HG03045 (cell line): ENCODE measurements at regions not wholly inside any gene's neighbourhood (a gene's known extent, or its start where the extent isn't known, plus 50 kb on each side); places are given as distances from the start of the nearest gene placed in this dataset.
"Not testable (repeated sequence)": the region's sequence is repeated elsewhere in the genome, so short reads cannot be mapped to it uniquely, and the experiment has no call there.

Source experiments
- ATAC-seq: cut with Tn5 transposase; IDR thresholded peaks from one replicate; pipeline ENCODE4 v1.9.1; 2021; ENCODE audit warnings: mild to moderate bottlenecking, moderate library complexity; ENCODE audit not compliant: unreplicated experiment

DNA sequence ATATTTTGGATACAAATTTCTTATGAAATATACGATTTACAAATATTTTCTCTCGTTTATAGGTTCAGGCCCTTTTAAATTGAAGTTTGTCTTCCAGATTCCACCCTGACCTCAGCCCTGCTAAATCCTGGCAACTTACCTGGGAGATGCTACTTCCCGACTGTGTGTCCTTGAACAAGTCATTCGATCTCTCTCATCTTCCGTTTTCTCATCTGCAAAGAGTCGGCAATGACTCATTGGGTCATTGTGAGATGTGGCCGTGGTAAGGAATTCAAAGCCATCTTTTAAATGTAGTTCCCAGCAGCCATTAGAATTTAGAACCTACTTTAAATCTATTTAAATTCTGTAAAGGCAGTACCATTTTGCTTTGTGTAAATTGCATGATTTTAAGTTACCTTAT, 72.5 kb downstream of the LHX2 start:
- no peak for ATAC-seq

DNA sequence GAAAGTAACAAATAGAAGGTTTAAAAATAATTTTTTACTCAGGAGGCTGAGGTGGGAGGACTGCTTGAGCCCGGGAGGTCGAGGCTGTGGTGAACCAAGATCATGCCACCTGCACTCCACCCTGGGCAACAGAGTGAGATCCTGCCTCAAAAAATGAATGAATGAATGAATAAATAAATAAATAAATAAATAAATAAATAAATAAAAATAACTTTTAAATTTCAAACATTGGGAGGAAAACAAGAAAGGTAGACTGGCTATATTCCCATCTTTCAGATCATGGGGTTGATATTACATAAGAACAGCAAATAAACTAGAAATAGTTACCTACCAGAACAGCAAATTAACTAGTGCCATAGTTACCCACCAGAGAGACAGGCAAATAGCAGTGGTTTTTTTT, 75.7 kb downstream of the LHX2 start:
- no peak for ATAC-seq

DNA sequence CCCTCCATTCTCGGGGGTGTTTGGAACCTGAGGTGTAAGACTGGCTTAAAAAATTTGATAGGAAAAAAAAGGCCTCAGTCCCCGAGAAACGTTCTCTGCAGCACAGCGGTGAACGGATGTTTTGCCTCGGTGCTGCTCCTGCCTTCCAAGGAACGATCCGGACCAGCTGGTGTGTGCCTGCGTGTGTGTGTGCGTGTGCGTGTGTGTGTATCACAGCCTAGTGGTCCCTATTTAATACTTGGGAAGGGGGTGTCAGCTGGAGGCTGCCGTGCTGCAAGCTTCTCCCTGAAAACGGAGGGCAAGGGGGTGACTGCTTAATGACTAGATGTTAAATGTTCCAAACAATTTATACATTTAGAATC, 76.9 kb downstream of the LHX2 start:
- ATAC-seq, result no peak

- ATAC-seq, result not testable (repeated sequence)
Measured at GRCh38 chr9:124089631-124090488, 78.3 kb downstream of the LHX2 start.

DNA sequence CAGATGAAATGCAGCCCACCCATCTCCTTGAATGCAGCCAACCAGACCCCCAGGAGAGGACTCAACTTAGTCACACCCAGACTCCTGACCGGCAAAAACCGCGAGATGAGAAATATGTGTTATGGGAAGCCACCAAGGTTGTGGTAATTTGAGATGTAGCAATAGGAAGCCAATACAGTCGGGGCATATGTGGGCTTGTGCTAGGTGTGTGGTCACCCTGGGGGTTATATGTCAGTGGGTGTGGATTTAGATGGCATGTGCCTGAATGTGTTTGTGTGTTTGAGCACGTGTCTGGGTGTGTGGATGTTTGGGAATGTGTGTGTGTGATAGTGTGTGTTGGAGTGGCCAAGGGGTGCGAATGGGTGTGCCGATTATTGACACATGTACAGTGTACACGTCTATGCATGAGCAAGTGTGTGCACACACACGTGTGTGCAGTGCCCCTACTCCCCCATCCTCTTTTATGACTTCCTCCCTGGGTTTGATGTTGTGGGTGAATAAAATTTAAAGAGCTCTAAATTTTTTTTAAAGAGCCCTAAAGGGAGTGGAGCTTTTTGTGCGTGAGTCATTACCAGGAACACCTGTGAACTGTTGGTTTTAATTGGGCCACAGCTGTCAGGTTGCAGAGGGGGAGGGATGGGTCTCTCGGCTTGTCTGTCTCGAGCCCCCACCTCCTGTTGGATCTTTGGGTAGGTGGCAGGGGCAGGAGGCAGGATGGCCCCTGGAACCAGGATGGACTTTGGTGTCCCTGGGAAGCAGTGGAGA, 86.8 kb downstream of the LHX2 start:
- no peak for ATAC-seq

- no peak for ATAC-seq
Measured at GRCh38 chr9:124099860-124100259, 88.3 kb downstream of the LHX2 start.

DNA sequence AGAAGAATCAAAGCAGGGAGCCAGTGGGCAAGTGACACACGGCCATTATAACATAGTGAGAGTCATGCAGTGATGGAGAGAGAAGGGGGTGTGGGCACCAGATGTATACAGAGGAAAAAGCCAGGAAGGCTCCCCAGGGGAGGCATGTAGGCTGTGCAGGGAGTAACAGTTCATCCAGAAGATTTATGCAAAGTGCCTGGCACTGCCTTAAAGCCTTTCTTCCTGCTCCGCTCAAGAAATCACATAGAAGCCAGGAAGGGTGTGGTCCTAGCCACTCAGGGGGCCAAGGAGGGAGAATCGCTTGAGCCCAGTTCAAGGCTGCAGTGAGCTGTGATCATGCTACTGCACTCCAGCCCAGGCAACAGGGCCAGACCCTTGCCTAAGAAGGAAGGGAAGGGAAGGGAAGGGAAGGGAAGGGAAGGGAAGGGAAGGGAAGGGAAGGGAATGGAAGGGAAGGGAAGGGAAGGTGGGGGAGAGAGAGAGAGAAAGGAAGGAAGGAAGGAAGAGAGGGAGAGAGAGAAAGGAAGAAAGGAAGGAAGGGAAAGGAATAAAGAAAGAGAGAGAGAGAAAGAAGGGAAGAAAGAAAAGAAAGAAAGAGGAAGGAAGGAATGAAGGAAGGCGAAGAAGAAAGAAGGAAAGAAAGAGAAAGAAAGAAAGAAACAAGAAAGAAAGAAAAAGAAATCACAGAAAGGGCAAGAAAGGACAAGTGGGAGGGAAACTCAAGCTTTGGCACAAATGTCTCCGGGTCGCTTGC, 89.8 kb downstream of the LHX2 start:
- ATAC-seq, result no peak

GRCh38 chr9:124101969-124102345, 90.4 kb downstream of the LHX2 start:
- ATAC-seq, result no peak

GRCh38 chr9:124102363-124102762, 90.8 kb downstream of the LHX2 start:
- ATAC-seq, result no peak

DNA sequence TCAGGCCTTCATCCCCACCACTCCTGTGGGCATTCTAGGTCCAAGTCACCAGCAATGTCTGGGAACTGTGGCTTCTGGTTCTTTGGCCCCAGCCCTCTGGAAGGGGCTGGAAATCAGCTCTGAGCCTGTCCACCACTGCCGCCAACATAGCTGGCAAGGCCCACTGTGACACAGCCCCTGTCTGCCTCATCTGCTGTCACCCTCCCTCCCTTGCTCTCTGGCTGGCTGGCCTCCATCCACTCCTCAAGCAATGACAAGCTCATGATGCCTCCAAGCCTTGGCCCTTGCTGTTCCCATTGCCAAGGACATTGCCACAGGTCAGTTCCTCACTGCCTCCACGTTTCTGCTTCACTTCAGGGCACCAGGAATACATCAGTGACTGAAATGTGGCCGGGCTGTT, 93.7 kb downstream of the LHX2 start:
- ATAC-seq, result no peak

- ATAC-seq, result no peak
Measured at GRCh38 chr9:124108216-124108615, 96.6 kb downstream of the LHX2 start.

- ATAC-seq, result no peak
Measured at GRCh38 chr9:124110307-124110915, 98.8 kb downstream of the LHX2 start.

- no peak for ATAC-seq
Measured at GRCh38 chr9:124116683-124117363, 105.3 kb downstream of the LHX2 start.

DNA sequence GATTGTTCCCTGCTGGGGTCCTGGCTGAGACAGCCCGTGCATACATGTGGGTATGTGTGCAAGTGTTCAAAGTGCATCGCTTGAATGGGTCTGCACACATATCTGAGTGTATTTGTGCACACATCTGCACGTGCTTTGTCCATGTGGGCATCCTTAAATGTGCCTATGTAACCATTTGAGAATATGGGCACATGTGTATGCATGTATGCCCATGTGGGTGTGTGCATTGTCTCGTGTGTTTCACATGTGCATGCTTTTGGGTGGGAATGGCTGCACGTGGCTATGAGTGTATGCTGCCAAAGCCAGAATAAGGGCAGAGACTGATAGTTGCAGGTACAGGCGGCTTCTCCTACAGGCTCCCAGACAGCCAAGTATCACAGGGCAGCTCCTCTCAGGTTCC, 107.3 kb downstream of the LHX2 start:
- no peak for ATAC-seq

GRCh38 chr9:124120272-124120671, 108.7 kb downstream of the LHX2 start:
- no peak for ATAC-seq

DNA sequence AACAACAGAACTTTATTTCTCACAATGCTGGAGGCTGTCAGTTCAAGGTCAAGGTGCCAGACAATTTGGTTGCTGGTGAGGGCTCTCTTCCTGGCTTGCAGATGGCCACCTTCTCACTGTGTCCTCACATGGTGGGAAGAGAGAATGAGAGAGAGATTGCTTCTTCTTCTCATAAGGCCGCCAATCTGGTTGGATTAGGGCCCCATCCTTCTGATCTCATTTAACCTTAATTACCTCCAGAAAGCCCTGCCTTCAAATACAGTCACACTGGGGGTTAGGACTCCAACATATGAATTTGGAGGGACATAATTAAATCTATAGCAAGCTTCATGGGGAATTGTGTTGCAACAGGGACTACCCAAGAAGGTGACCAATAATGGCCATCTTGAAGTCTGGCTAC, 110.2 kb downstream of the LHX2 start:
- no peak for ATAC-seq

- no peak for ATAC-seq
Measured at GRCh38 chr9:124122321-124122720, 110.8 kb downstream of the LHX2 start.

DNA sequence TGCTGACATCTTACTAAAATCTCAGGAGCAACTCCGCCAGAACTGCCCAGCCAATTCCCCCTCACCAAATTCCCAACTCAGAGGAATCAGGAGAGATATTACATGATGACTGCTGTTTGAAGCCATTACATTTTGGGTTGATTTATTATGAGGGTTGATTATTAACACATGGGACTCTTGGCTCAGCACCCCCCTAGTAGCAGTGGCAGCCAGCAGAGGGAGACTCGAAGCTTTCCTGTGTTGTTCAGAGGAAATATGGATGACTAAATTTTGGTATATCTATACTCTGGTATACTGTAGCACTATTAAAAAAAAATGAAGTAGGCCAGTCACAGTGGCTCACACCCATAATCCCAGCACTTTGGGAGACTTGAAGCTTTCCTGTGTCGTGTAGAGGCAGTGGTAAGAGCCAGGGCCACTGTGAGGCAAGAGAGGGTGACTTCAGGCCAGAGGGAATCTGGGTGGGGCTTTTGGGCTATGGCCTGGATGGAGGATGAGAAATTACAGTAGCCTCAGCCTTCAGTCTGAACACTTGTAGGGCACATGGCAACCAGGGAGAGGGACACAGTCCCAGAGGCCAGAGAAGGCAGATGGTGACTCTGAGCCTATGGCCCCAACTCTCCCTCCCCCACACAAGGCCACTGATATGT, 111.4 kb downstream of the LHX2 start:
- no peak for ATAC-seq

DNA sequence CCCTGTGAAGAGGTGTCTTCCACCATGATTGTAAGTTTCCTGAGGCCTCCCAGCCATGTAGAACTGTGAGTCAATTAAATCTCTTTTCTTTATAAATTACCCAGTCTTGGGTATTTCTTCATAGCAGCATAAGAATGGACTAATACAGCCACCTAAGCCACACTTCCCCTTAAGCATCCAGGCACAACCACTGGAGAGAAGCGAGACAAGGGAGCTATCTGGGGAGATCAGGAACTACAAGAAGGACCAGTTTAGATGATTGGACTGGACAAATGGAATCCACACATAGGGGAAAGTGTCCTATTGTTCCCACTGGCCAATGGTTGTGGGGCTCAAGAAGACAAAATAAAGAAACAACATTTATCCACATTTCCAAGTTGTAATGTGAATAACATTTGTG, 112.1 kb downstream of the LHX2 start:
- not testable (repeated sequence) for ATAC-seq
